ENCODE measurements at regions not wholly inside any gene's neighbourhood (a gene's known extent, or its start where the extent isn't known, plus 50 kb on each side); places are given as distances from the start of the nearest gene placed in this dataset.

DNA sequence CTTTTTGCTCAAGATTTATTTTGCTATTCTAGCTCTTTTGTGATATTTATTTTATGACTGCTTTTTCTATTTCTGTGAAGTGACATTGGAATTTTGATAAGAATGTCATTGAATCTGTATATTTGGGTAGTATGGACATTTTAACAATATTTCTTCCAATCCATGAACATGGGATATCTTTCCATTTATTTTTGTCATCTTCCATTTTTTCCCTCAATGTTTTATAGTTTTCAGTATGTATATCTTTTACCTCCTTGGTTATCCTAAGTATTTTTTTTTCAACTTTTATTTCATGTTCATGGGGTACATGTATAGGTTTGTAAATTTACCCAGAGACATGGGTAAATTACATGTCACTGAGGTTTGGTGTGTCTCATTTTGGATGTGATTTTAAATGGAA, 74.1 kb upstream of the PREP start:
- H3K4me3 ChIP-seq (ENCODE audit: low read length), result no peak overlapping the region
- no peak for TF ChIP-seq CTCF (conservative IDR thresholded peaks at IDR 0.05; ENCODE audit: low read depth, low read length)

DNA sequence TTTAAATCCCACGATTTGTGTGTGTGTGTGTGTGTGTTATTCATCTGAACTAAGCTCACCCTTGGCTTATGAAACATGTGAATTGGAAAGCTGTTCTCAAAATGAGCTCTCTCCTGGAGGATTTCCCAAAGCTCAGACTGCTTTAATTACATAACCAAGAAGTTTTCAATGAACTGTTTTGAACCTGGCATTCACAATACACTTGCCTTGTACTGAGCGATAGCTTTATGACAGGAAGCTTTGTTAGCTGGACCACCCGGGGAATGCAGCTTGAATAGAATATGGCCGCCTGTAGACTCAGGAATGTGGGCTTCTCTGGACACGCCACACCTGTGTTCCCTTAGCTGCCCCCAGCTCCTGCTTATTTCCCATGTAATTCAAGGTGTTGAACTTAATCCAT, 71.4 kb upstream of the PREP start:
- no peak for TF ChIP-seq CTCF (conservative IDR thresholded peaks at IDR 0.05; ENCODE audit: low read depth, low read length)
- DNase-seq (ENCODE audit: low read depth), result peak; percentile 95

More for the DNA sequence above, 74.1 kb upstream of the PREP start:
- DNase-seq (ENCODE audit: low read depth), result no peak

DNA sequence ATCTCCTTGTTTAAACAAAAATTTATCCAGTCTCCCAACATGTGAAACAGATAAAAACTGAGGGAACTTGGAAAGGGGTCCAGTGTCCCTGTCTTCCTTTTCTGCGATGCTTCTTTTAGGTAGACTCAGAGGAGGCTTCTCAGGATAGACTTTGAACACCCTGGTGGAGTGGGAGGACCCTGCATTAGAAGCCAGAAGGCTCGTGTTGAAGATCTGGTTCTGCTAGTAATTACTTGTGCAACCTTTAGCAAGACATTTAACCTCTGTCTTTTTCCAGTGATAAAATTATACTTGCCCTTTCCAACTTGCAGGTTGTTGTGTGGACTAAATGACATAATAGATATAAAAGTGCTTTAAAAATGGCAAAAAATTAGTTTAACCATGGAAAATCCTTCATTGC, 67.1 kb upstream of the PREP start:
- DNase-seq (ENCODE audit: low read depth), result no peak
- TF ChIP-seq CTCF (conservative IDR thresholded peaks at IDR 0.05; ENCODE audit: low read depth, low read length), result no peak
- no peak overlapping the region for H3K4me3 ChIP-seq (ENCODE audit: low read length)

More for the DNA sequence above, 71.4 kb upstream of the PREP start:
- no peak overlapping the region for H3K4me3 ChIP-seq (ENCODE audit: low read length)

- no peak overlapping the region for H3K4me3 ChIP-seq (ENCODE audit: low read length)
- DNase-seq (ENCODE audit: low read depth), result no peak
- TF ChIP-seq CTCF (conservative IDR thresholded peaks at IDR 0.05; ENCODE audit: low read depth, low read length), result no peak
Observed at GRCh38 chr6:105468850-105469249, 66.0 kb upstream of the PREP start.

GRCh38 chr6:105460860-105461259, 58.0 kb upstream of the PREP start:
- no peak for TF ChIP-seq CTCF (conservative IDR thresholded peaks at IDR 0.05; ENCODE audit: low read depth, low read length)
- H3K4me3 ChIP-seq (ENCODE audit: low read length), result no peak overlapping the region
- no peak for DNase-seq (ENCODE audit: low read depth)

DNA sequence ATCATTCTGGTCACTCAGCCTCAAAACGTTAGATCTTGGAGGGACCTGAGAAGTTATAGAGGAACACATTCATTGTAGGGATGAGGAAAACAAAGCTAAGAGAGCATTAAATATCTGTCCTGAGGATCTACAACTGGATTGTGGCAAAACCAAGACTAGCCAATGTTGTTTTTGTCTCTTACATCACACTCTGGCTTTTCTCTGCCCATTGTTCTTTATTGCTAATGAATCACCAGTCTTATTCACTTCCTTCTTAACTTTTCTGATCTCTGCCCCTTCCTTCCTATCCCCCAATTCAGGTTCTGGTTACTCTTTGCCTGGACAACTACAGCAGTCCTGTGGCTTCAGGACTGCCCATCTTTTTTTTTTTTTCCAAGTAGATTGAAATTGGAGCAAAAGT, 57.0 kb upstream of the PREP start:
- no peak for TF ChIP-seq CTCF (conservative IDR thresholded peaks at IDR 0.05; ENCODE audit: low read depth, low read length)
- DNase-seq (ENCODE audit: low read depth), result no peak
- no peak overlapping the region for H3K4me3 ChIP-seq (ENCODE audit: low read length)

DNA sequence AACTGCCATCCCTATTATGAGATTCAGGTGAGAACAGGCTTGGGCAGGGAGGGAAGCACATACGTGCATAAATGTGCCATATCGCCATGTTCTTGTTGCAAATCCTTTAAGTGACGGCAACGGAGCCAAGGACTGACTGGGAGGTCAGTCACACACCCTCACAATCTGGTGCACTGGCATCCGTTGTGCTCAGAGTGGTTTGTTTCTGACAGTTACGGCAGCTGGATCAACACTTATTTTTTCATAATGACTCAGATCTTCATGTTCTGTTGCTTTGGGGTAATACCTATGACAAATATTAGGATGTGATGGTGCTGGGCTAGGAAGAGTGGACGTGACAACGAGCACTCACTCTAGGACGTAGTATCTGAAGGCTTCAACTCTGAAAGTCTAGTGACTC, 56.2 kb upstream of the PREP start:
- TF ChIP-seq CTCF (conservative IDR thresholded peaks at IDR 0.05; ENCODE audit: low read depth, low read length), result no peak
- H3K4me3 ChIP-seq (ENCODE audit: low read length), result no peak overlapping the region
- no peak for DNase-seq (ENCODE audit: low read depth)
